ENCODE measurements at regions not wholly inside any gene's neighbourhood (a gene's known extent, or its start where the extent isn't known, plus 50 kb on each side); places are given as distances from the start of the nearest gene placed in this dataset.
A peak's percentile ranks its signal among the peaks of the same experiment; 100 is the strongest.
"Not testable (repeated sequence)": the region's sequence is repeated elsewhere in the genome, so short reads cannot be mapped to it uniquely, and the experiment has no call there.

DNA sequence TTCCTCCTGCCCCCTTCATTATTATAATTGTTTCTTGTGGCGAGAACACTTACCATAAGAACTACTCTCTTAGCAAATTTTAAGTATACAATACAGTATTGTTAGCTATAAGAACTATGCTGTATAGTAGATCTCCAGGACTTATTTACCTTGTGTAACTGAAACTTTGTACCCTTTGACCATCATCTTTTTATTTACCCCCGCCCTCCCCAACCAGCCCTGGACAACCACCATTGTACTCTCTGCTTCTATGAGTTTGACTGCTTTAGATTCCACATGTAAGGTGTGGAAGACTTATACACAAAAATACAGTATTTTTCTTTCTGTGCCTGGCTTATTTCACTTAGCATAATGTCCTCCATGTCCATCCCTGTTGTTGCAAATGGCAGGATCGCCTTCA lies 161.1 kb downstream of the PHF8 start:
- DNase-seq = no peak

GRCh38 chrX:53882331-53882730 lies 161.9 kb downstream of the PHF8 start:
- no peak for DNase-seq

DNA sequence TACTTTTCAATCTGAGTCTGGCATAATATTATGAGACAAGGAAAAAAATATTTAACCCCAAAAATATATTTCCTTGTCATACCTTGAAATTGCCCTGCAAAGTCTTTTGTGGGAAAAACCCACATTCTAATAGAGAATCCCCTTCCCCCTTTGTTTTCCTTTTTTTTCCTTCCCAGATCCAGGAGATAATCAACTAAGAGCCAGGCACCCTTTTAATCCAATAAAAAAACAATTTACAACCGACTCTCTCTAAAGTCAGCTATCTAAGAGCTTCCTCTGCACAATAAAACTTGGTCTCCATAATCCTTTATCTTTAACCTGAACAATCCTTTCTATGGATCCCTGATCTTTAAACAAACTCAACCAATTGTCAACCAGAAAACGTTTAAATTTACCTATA lies 163.5 kb downstream of the PHF8 start:
- DNase-seq = not testable (repeated sequence)

- no peak for DNase-seq
Measured at GRCh38 chrX:53859890-53860289, 173.4 kb upstream of the HUWE1 start.

GRCh38 chrX:53831662-53832635 lies 145.4 kb upstream of the HUWE1 start:
- DNase-seq = peak; percentile 35 to 57

GRCh38 chrX:53824686-53825085 lies 138.2 kb upstream of the HUWE1 start:
- no peak for DNase-seq

DNA sequence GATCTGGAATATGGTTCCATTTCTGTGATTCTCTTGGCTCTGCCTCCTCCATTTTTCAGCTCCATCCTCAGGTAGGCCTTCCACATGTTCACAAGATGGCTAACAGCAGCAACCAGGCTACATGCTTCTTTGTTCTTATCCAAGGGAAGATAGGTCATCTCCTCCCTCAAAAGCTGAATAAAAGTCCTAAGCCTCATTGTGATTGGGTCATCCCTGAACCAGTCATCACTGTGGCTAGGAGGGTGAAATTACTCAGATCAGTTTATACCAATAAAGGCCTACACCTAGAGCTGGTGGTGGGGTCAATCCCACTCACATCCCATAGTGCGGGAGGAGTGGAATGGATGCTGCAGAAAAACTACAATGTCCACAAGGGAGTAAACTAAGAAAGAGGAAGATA lies 131.6 kb upstream of the HUWE1 start:
- DNase-seq = not testable (repeated sequence)

GRCh38 chrX:53817548-53817947 lies 131.0 kb upstream of the HUWE1 start:
- no peak for DNase-seq

DNA sequence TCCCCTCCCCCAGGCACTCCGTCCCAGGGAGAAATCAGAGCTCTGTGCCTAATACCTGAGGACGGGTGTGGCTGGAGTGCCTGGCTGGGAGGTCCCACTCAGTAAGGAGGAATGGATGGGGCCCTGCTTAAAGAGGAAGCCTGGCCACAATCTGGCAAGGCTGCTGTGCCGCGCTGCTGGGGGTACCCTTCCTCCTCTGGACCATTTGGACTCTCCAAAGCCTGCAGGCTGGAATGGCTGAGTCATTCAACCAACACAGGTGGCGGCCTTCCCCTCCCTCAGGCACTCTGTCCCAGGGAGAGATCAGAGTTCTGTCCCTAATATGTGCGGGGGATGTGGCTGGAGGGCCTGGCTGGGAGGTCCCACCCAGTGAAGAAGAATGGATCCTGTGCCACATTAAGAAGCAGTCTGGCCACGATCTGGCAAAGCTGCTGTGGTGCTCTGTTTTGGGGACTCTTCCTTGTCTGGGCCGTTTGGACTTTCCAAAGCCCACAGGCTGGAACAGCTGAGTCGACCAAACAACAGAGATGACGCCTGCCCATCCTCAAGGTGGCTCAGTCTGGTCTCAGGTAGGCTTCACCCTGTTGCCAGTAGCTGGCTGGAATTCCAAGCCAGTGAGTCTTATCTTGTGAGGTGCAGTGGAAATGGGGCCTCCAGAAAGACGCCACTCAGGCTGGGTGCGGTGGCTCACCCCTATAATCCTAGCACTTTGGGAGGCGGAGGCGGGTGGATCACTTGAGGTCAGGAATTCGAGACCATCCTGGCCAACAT lies 127.3 kb upstream of the HUWE1 start:
- DNase-seq = no peak

DNA sequence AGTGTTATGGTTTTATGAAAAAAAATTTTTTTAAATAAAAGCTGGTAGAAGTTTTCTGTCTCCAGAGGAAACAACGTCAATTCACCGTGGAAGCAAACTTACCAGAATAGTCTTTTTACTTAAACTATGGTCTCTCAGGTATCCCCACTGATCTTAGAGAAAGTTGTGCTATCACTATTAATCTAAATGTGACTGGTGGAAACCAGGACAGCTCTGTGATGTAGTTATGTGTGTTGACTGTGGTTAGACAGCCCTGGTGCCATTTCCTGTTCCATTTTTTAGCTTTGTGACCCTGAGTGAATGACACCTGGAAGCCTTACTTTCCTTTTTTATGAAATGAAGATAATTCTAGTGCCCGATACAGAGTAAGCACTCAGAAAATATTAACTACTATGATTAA lies 111.8 kb upstream of the HUWE1 start:
- DNase-seq = no peak

- DNase-seq = no peak
Measured at GRCh38 chrX:53795576-53795975, 109.1 kb upstream of the HUWE1 start.

DNA sequence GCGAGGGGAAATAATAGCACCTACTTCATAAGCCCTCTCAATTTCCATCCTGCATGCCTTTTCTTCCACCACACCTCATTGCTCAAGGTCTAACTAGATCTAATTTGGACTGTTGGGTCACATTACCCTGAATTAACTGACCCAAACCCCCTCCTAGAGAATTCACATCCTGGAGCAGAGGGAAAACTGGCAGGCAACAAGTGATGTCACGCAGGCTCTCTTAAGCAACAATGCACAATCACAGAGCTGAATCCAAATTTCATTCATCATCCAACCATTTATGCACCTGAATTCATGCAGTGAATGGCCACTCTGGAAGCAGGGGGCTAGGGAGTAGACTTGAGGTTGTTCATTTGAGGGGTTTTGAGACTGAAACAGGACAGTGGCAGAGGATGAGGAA lies 107.7 kb upstream of the HUWE1 start:
- DNase-seq = no peak

DNA sequence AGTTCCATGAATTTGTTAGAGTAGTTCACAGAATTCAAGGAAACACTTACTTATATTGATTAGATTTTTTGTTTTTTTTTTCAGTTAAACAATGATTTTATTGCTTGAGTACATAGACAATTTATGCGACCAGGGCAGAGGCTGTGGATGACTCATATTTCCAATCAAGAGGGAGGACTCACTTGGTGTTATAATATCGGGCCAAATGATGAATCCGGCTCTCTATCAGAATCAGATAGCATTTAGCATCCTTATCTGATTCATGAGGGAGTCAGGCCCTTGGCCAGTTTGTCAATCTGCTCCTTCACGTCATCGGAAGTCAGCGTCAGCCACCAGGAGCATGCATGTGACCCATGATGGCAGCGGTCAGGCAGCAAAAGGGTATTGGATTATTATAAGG lies 82.3 kb upstream of the HUWE1 start:
- no peak for DNase-seq

DNA sequence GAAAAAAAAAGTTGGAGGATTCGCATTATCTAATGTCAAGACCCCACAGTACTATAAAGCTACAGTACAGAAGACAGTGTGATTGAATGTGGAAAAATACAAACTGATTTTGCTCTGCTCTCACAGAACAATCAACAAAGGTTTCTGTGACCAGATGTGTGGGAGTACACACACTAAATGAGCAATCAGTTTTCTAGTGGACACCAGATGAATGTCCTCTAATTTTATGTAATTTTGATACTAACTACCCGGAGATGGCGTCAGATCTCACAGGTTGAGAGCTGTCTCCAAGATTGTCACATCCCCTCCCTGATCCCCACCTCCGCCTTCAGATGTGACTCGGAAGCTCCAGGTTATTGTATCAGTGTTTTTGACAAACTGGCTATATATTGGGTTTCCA lies 81.9 kb upstream of the HUWE1 start:
- peak; percentile 9 to 21 for DNase-seq

- no peak for DNase-seq
Measured at GRCh38 chrX:53767544-53767943, 81.0 kb upstream of the HUWE1 start.

DNA sequence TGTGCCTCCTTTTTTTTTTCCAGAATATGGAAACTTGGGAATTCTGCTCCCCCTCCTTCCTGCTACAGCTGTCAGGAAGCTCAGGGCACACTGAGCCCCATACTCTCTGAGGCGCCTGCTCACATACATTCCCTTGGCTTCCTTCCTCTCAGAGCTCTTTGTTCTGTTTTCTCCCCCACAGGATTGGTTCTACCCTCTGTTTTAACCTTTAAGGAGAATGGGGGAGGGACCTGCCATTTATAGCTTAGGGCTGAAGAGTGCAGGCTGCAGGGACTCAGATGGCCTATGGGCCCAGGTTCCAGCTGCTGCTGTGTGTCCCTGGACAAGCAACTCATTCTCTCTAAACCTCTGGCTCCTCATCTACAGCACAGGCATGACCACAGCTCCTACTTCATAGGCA lies 70.7 kb upstream of the HUWE1 start:
- not testable (repeated sequence) for DNase-seq

- no peak for DNase-seq
Measured at GRCh38 chrX:53746718-53747117, 60.2 kb upstream of the HUWE1 start.

- DNase-seq = no peak
Measured at GRCh38 chrX:53743244-53743643, 56.7 kb upstream of the HUWE1 start.

DNA sequence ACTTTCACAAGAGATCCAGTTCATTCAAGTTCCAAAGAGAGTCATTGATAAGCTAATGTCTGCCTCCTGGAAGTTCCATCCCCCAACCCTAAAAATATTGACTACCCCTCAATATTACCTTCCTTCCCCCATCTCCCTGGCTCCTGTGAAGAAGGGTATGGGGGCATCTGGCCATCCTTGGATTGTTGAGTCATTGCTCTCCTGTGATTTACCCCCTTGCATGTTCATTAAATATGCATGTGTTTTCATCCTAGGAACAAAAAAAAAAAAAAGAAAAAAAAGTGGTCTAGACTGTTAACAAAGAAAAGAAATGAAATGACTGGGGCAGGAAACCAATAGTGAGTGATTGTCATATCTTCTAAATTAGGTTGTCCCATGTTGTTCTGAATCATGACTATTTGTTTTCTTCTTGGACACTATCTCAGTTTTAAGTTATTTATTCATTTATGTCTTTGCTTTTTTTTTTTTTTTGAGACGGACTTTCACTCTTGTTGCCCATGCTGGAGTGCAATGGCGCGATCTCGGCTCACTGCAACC lies 51.9 kb upstream of the HUWE1 start:
- DNase-seq = no peak

Data from activated CD4-positive, alpha-beta T cell treated with anti-CD3 and anti-CD28 coated beads, Interleukin-2, amount 50 U/mL, for 48 hours (primary cell).